Neutrophil (primary cell): ENCODE measurements at regions not wholly inside any gene's neighbourhood (a gene's known extent, or its start where the extent isn't known, plus 50 kb on each side); places are given as distances from the start of the nearest gene placed in this dataset.

Source experiments
- H3K27ac ChIP-seq: fragments of 200-600 bp; sonication (generic); 2 replicates; pipeline ENCODE4 v1.5.1; 2016; ENCODE audit warnings: mild to moderate bottlenecking, moderate library complexity
- H3K27me3 ChIP-seq: fragments of 200-600 bp; sonication (generic); 2 replicates; pipeline ENCODE4 v1.6.0; 2016; ENCODE audit warnings: mild to moderate bottlenecking
- H3K36me3 ChIP-seq: fragments of 200-600 bp; sonication (generic); 2 replicates; pipeline ENCODE4 v1.5.1; 2017
- H3K4me1 ChIP-seq, 2 experiments: fragments of 200-600 bp in 1 of 2; sonication (generic) in 1 of 2; 1 replicate in 1 of 2; 2 replicates in 1 of 2; pipeline versions ENCODE4 v1.5.1 to v1.6.1; 2013 to 2016; ENCODE audit warnings: low read depth in 1 of 2, low read length in 1 of 2, mild to moderate bottlenecking in 1 of 2, moderate library complexity in 1 of 2; ENCODE audit not compliant: control insufficient read depth in 1 of 2, insufficient read depth in 1 of 2
- H3K4me3 ChIP-seq, 2 experiments: fragments of 200-600 bp in 1 of 2; sonication (generic) in 1 of 2; 1 replicate in 1 of 2; 2 replicates in 1 of 2; pipeline ENCODE4 v1.5.1; 2013 to 2016; ENCODE audit warnings: low read depth in 1 of 2, low read length in 1 of 2, mild to moderate bottlenecking in 1 of 2, moderate library complexity in 1 of 2
- H3K9me3 ChIP-seq: fragments of 200-600 bp; sonication (generic); 2 replicates; pipeline ENCODE4 v1.5.1; 2016
- CTCF ChIP-seq: fragments of 200-600 bp; sonication (generic); IDR thresholded peaks from 2 replicates; pipeline ENCODE4 v1.5.1; 2016; ENCODE audit warnings: antibody characterized with exemption

- TF ChIP-seq CTCF: no peak
- no peaks in the 10 kb centered on the region for H3K9me3 ChIP-seq
- H3K36me3 ChIP-seq: no peaks in the 10 kb centered on the region
- no peaks in the 10 kb centered on the region for H3K27me3 ChIP-seq
- peaks cover 4 to 8% of the 10 kb centered on the region in 2 experiments for H3K4me1 ChIP-seq
- no peak overlapping the region for H3K27ac ChIP-seq
- H3K4me3 ChIP-seq: no peak overlapping the region
These were observed 275.7 kb upstream of the RASGEF1B start for GRCh38 chr4:81747242-81747930.

GRCh38 chr4:81746773-81747172, 275.1 kb upstream of the RASGEF1B start:
- no peaks in the 10 kb centered on the region for H3K36me3 ChIP-seq
- H3K9me3 ChIP-seq: no peaks in the 10 kb centered on the region
- no peak overlapping the region for H3K4me3 ChIP-seq
- TF ChIP-seq CTCF: no peak
- H3K27ac ChIP-seq: no peak overlapping the region
- peaks cover 4 to 8% of the 10 kb centered on the region in 2 experiments for H3K4me1 ChIP-seq
- H3K27me3 ChIP-seq: no peaks in the 10 kb centered on the region

- no peaks in the 10 kb centered on the region for H3K9me3 ChIP-seq
These were observed 274.4 kb upstream of the RASGEF1B start for GRCh38 chr4:81746071-81746470.

GRCh38 chr4:81745050-81745449, 273.3 kb upstream of the RASGEF1B start:
- Histone ChIP-seq H3K27ac (no peak overlapping the region), H3K9me3 (no peaks in the 10 kb centered on the region), H3K4me1 (peaks cover 0 to 2% of the 10 kb centered on the region in 2 experiments), H3K36me3 (no peaks in the 10 kb centered on the region), H3K27me3 (no peaks in the 10 kb centered on the region), H3K4me3 (no peak overlapping the region)
- TF ChIP-seq CTCF: no peak

More at GRCh38 chr4:81746071-81746470, 274.4 kb upstream of the RASGEF1B start:
- Histone ChIP-seq H3K4me1 (peaks cover 4 to 8% of the 10 kb centered on the region in 2 experiments), H3K36me3 (no peaks in the 10 kb centered on the region), H3K4me3 (no peak overlapping the region), H3K27me3 (no peaks in the 10 kb centered on the region), H3K27ac (no peak overlapping the region)
- no peak for TF ChIP-seq CTCF

GRCh38 chr4:81743731-81744435, 272.2 kb upstream of the RASGEF1B start:
- no peaks in the 10 kb centered on the region for H3K9me3 ChIP-seq
- no peak for TF ChIP-seq CTCF

More at GRCh38 chr4:81743731-81744435, 272.2 kb upstream of the RASGEF1B start:
- H3K4me3 ChIP-seq: no peak overlapping the region
- no peaks in the 10 kb centered on the region for H3K27me3 ChIP-seq
- no peaks in the 10 kb centered on the region for H3K36me3 ChIP-seq
- H3K27ac ChIP-seq: no peak overlapping the region
- H3K4me1 ChIP-seq: no peaks in the 10 kb centered on the region
